Activated T-cell treated with anti-CD3 and anti-CD28 coated beads, Interleukin-2, amount 50 U/mL, for 48 hours (primary cell): ENCODE measurements at regions not wholly inside any gene's neighbourhood (a gene's known extent, or its start where the extent isn't known, plus 50 kb on each side); places are given as distances from the start of the nearest gene placed in this dataset.

Experiments used
- DNase-seq, 2 experiments: peaks; one replicate each; pipeline ENCODE4 v3.0.0-alpha.2; 2020

- DNase-seq: no peak
These were observed 357.3 kb upstream of the SLC8A1 start for GRCh38 chr2:40809156-40809555.

GRCh38 chr2:40814616-40815015 is 362.7 kb upstream of the SLC8A1 start:
- DNase-seq: no peak

DNA sequence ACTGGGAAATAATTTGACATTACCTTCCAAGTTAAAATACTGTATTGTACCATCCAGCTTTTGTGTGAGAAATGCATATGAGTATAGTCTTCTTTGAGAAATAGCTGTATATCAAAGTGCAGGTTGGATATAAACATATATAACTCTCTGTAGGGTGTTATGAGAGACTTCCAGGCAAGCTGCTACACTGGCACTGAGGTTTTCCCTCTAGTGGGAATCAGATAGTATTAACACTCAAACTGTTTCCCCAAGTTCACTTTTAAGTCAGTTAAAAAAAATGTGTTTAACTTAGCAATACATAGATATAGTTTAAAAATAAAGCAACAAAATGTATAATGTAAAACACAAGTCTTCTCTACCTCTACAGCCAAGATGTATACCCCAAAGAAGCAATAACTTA is 368.4 kb upstream of the SLC8A1 start:
- DNase-seq: no peak

- DNase-seq: no peak
These were observed 371.6 kb upstream of the SLC8A1 start for GRCh38 chr2:40823478-40823877.

DNA sequence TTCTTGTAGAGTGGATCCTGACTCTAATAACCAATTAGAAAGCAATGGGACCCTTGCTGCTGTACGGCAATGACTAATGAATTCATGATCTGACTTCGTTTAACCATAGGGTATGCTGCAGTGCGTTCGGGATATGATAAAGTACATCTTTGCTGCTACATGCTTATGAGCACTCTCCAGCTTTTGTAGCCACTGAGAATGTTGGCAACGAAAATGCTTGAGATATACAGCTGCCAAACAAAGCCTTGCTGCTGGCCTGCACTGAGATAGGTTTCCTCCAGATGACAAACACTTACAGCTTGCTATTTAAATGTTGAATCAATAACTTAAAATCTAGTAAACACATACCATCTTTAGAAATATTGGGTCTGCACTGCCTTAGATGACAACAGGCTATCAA is 372.4 kb upstream of the SLC8A1 start:
- no peak for DNase-seq

- no peak for DNase-seq
These were observed 375.5 kb upstream of the SLC8A1 start for GRCh38 chr2:40827392-40827791.

- DNase-seq: no peak
These were observed 379.5 kb upstream of the SLC8A1 start for GRCh38 chr2:40831321-40831873.

GRCh38 chr2:40841856-40842255 is 390.0 kb upstream of the SLC8A1 start:
- no peak for DNase-seq

DNA sequence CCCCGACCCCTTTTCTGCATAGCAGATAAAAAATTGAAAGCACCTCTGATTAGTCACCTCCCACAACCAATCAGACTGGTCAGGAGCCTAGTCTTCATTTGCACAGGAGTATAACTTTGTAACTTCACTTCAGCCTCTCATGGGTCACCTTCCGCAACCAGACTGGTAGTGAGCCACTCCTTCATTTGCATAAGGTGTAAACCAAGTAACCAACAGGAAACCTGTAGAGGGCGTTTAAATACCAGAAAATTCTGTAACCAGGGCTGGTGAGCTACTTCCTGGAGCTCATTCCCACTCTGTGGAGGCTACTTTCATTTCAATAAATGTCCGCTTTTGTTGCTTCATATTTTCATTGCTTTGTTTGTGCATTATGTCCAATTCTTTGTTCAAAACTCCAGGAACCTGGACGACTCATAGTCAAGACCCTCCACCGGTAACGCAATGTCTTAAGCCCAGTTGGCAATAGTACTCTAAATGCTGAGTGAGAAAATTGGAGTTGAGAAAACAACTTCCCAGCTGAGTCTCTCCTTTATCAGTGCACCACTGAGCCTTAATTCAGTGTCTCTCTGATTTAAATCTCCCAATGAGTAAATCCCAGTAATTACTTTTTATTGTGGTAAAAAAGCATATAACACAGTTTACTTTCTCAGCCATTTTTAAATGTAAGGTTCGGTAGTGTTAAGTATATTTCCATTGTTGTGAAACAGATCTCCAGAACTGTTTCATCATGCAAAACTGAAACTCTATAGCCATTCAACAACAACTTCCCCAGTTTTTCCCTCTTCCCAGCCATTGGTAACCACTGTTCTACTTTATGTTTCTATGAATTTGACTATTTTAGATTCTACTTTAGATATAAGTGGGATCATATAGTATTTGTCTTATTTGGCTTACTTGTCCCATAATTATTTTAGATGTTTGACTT is 392.7 kb upstream of the SLC8A1 start:
- no peak for DNase-seq

- no peak for DNase-seq
These were observed 399.8 kb upstream of the SLC8A1 start for GRCh38 chr2:40851661-40852060.

GRCh38 chr2:40859617-40860016 is 407.7 kb upstream of the SLC8A1 start:
- DNase-seq: no peak

DNA sequence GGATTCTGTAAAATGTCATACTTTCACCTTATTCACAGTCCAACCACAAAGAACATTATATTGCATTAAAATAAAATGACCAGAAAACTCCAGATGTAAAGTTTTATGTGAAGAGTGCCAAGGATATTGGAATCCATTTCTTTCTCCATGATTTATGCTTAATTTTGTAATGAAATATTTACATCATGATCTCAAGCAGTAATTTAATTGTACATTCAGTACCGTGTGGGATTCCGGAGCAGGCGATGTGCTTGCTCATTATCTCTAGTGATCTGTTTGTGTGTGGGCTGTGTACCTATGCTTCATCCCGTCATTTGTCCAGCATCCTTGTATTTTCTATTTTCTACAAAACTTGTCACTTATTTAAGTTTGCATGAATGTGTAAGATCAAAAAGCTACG is 415.9 kb upstream of the SLC8A1 start:
- DNase-seq: no peak

- no peak for DNase-seq
These were observed 420.7 kb upstream of the SLC8A1 start for GRCh38 chr2:40872580-40872979.

- DNase-seq: no peak
These were observed 422.5 kb upstream of the SLC8A1 start for GRCh38 chr2:40874380-40874779.

DNA sequence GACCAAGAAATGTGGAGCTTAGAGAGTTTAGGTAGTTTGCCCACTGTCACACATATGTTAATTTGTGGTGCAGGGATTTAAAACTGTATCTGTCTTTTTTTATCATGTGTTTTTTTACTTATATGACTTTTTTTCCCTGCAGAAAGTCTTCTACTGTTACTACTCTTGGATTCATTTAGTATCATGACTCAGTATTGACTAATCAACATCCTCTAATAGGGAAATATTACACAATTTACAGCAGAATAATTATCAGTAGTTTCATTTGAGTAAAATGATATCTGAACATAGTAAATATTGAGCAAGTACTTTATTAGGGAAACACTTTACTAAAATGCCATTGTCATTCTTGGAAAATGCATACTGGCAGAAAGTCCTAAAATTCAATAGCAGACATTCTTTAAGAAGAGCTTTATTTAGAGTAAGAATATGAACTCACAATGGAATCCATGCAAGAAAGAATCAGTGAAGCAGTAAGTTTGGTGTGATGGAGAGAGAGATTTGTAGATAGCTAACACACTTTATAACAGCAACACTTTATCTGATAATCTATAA is 425.9 kb upstream of the SLC8A1 start:
- no peak for DNase-seq

DNA sequence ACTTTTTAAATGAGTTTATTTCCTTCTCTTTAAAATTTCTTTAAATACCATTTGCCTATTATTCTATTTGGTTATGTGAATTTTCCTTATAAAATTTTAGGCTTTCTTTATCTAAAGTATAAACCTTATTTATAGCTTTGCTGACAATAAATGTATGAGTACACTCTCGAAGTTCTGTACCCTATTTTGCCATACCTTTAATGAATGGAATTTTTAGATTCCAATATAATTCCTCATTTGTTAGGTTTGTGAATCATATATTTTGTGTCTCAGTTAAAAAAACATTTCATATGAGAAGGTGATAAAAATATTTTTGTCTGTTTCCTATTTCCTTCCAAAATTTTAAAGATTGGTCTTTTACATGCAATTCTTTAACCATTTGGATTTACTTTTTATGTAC is 427.4 kb upstream of the SLC8A1 start:
- DNase-seq: no peak

- DNase-seq: no peak
These were observed 434.2 kb upstream of the SLC8A1 start for GRCh38 chr2:40886100-40886499.

DNA sequence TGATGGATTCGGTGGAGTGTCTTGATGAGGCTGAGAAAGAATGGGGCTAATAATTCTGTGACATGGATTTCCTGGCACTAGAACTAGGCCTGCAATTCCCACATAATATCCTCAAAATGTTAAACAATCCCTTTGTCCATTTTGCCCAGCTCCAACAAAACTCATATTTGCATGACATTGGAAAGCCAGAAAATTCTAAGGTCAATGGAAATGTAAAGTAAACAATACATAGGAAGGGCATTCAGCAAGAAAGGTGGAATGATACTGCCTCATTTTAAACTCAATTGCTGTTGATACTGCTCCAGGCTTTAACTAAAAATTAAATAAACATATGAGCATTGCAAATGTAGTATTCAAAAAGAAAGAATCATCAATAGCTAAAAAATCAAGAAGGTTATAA is 434.8 kb upstream of the SLC8A1 start:
- no peak for DNase-seq

DNA sequence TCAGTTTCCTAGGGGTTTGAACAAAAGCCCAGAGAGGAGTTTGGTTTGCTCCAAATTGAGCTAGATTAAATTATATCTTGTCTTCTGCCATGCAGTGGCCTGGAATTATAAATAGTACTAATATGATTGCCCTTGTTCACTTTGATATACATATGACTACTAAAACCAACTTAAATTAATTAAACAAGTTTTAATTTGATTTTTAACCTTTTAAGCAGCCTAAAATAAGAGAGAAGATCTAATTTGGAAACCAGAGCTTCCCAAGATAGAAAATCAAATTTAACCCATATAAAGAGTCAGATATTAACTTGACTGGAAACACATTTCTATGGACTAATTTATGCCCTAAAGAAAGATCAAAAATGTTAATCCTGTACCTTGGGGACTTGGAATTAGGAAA is 444.5 kb upstream of the SLC8A1 start:
- no peak for DNase-seq

GRCh38 chr2:40914666-40915065 is 462.8 kb upstream of the SLC8A1 start:
- DNase-seq: no peak

- no peak for DNase-seq
These were observed 463.8 kb upstream of the SLC8A1 start for GRCh38 chr2:40915651-40916050.

DNA sequence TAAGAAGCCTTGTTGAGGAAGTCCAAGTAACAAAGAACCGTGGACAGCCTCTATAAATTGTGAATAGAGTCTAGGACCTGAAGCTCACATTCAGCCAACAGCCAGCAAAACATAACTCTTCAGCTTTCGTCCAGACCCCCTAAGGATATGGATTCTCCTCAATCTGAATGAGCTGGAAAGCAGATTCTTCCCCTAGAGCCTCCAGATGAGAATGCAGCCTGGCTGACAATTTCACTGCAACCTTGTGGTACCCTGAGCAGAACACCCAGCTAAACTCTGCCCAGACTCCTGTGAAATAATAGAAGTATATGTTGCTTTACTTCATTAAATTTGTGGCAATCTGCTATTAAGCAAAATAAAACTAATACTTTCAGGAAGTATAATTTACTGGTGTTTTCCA is 483.5 kb upstream of the SLC8A1 start:
- DNase-seq: no peak

DNA sequence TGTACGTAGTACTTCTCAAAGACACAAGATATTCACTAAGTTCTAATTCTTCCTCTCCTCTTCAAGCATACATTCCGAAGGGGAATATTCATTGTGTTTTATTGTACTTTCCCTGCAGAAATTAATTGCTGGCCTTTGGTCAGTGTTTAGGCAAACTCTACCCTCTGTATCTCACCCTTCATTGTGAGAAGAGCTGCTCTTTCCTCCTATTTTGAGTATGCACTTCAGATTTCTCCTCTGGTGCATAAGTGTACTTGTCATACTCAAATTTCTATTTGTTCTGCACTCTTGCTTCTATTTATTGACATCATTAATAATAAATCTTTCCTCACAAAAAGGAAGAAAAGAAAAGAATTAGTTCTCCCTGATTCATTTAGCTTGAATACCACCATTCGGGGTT is 485.4 kb upstream of the SLC8A1 start:
- no peak for DNase-seq

GRCh38 chr2:40953341-40953740 is 501.5 kb upstream of the SLC8A1 start:
- no peak for DNase-seq
